ENCODE measurements at regions not wholly inside any gene's neighbourhood (a gene's known extent, or its start where the extent isn't known, plus 50 kb on each side); places are given as distances from the start of the nearest gene placed in this dataset.

- no peak overlapping the region for H3K27ac ChIP-seq
- H3K4me1 ChIP-seq (ENCODE audit: control insufficient read depth in 1 of 2, low read depth in 2 of 2) = no peaks in the 10 kb centered on the region
- no peak for ATAC-seq (ENCODE audit: insufficient number of reproducible peaks, low FRiP score, low read depth)
- H3K4me3 ChIP-seq = no peak overlapping the region
- no peak for DNase-seq (ENCODE audit: low spot score)
- TF ChIP-seq, protein P1, sequence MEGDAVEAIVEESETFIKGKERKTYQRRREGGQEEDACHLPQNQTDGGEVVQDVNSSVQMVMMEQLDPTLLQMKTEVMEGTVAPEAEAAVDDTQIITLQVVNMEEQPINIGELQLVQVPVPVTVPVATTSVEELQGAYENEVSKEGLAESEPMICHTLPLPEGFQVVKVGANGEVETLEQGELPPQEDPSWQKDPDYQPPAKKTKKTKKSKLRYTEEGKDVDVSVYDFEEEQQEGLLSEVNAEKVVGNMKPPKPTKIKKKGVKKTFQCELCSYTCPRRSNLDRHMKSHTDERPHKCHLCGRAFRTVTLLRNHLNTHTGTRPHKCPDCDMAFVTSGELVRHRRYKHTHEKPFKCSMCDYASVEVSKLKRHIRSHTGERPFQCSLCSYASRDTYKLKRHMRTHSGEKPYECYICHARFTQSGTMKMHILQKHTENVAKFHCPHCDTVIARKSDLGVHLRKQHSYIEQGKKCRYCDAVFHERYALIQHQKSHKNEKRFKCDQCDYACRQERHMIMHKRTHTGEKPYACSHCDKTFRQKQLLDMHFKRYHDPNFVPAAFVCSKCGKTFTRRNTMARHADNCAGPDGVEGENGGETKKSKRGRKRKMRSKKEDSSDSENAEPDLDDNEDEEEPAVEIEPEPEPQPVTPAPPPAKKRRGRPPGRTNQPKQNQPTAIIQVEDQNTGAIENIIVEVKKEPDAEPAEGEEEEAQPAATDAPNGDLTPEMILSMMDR (IDR thresholded peaks at IDR 0.05) = no peak
- no peaks in the 10 kb centered on the region for H3K27me3 ChIP-seq (replicated peaks; ENCODE audit: insufficient read depth)
- no peaks in the 10 kb centered on the region for H3K36me3 ChIP-seq
- no peaks in the 10 kb centered on the region for H3K9me3 ChIP-seq
Observed at GRCh38 chr9:86690034-86690433, 257.3 kb downstream of the GAS1 start.

DNA sequence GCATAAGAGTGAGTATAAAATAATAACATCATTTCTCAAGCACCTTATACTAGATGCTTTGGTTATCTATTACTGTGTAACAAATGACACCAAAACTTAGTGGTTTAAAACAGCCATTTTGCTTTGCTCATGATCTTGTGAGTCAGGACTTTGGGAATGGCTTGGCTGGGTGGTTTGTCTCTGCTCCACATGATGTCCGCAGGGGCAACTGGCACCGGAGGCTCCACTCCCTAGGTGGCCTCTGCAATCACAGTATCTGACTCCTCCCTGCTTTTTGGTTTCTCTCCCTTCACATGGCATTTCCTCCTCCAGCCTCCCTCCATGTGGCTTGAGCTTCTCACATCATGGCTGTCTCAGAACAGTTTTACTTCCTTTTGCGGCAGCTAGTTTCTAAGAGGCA is 259.5 kb downstream of the GAS1 start:
- Histone ChIP-seq H3K9me3 (no peaks in the 10 kb centered on the region), H3K36me3 (no peaks in the 10 kb centered on the region), H3K4me3 (no peak overlapping the region), H3K27ac (no peak overlapping the region), H3K27me3 (replicated peaks; ENCODE audit: insufficient read depth) (no peaks in the 10 kb centered on the region), H3K4me1 (ENCODE audit: control insufficient read depth in 1 of 2, low read depth in 2 of 2) (peaks cover 3 to 9% of the 10 kb centered on the region in 2 donors)
- TF ChIP-seq, protein P1 (IDR thresholded peaks at IDR 0.05) = no peak
- no peak for DNase-seq (ENCODE audit: low spot score)
- ATAC-seq (ENCODE audit: insufficient number of reproducible peaks, low FRiP score, low read depth) = no peak

DNA sequence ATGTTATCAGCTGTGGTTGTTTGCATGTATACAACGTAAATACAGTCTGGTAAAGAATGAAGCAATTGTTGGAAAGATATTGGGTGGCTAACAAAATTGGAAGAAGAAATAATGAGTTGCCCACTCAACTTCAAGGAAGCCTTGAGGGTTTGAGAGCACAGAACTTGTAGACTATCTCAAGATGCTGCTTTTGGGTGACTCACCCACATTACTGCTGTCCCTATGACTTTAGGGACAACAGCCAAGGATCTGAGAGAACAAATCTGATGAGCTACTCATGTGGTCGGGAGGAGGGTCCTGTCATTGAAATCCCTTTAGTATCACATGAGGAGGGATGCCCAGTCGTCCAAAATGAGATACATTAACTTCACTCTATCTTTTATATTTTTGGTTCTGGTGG is 261.8 kb downstream of the GAS1 start:
- Histone ChIP-seq H3K27ac (no peak overlapping the region), H3K4me1 (ENCODE audit: control insufficient read depth in 1 of 2, low read depth in 2 of 2) (peaks cover 3 to 9% of the 10 kb centered on the region in 2 donors), H3K36me3 (no peaks in the 10 kb centered on the region), H3K27me3 (replicated peaks; ENCODE audit: insufficient read depth) (no peaks in the 10 kb centered on the region), H3K4me3 (no peak overlapping the region), H3K9me3 (no peaks in the 10 kb centered on the region)
- DNase-seq (ENCODE audit: low spot score) = no peak
- TF ChIP-seq, protein P1 (IDR thresholded peaks at IDR 0.05) = no peak
- ATAC-seq (ENCODE audit: insufficient number of reproducible peaks, low FRiP score, low read depth) = no peak

- H3K27ac ChIP-seq = no peak overlapping the region
- no peaks in the 10 kb centered on the region for H3K27me3 ChIP-seq (replicated peaks; ENCODE audit: insufficient read depth)
- TF ChIP-seq, protein P1 (IDR thresholded peaks at IDR 0.05) = no peak
- no peaks in the 10 kb centered on the region for H3K9me3 ChIP-seq
- no peak overlapping the region for H3K4me3 ChIP-seq
- ATAC-seq (ENCODE audit: insufficient number of reproducible peaks, low FRiP score, low read depth) (no peak), DNase-seq (ENCODE audit: low spot score) (no peak)
- no peaks in the 10 kb centered on the region for H3K36me3 ChIP-seq
- H3K4me1 ChIP-seq (ENCODE audit: control insufficient read depth in 1 of 2, low read depth in 2 of 2) = peaks cover 3 to 9% of the 10 kb centered on the region in 2 donors
Observed at GRCh38 chr9:86684148-86684547, 263.2 kb downstream of the GAS1 start.

- H3K36me3 ChIP-seq = no peaks in the 10 kb centered on the region
- TF ChIP-seq, protein P1 (IDR thresholded peaks at IDR 0.05) = no peak
- no peaks in the 10 kb centered on the region for H3K27me3 ChIP-seq (replicated peaks; ENCODE audit: insufficient read depth)
- DNase-seq (ENCODE audit: low spot score) = no peak
- H3K4me3 ChIP-seq = no peak overlapping the region
- no peaks in the 10 kb centered on the region for H3K9me3 ChIP-seq
- no peak for ATAC-seq (ENCODE audit: insufficient number of reproducible peaks, low FRiP score, low read depth)
- H3K4me1 ChIP-seq (ENCODE audit: control insufficient read depth in 1 of 2, low read depth in 2 of 2) = peaks cover 3 to 9% of the 10 kb centered on the region in 2 donors
- no peak overlapping the region for H3K27ac ChIP-seq
Observed at GRCh38 chr9:86682240-86682639, 265.1 kb downstream of the GAS1 start.

Data from thoracic aorta (tissue), 2 donors.